22Rv1 (cell line): ENCODE measurements at regions not wholly inside any gene's neighbourhood (a gene's known extent, or its start where the extent isn't known, plus 50 kb on each side); places are given as distances from the start of the nearest gene placed in this dataset.

ENCODE experiments used
- ZFX ChIP-seq: fragments of 450-650 bp; IDR thresholded peaks from 2 replicates; pipeline ENCODE4 v1.6.1; 2017; ENCODE audit warnings: antibody characterized with exemption, borderline replicate concordance
- TF ChIP-seq, protein P1 (sequence below): fragments of 450-650 bp; IDR thresholded peaks from 2 replicates; pipeline ENCODE4 v1.5.1; 2017; ENCODE audit warnings: mild to moderate bottlenecking

DNA sequence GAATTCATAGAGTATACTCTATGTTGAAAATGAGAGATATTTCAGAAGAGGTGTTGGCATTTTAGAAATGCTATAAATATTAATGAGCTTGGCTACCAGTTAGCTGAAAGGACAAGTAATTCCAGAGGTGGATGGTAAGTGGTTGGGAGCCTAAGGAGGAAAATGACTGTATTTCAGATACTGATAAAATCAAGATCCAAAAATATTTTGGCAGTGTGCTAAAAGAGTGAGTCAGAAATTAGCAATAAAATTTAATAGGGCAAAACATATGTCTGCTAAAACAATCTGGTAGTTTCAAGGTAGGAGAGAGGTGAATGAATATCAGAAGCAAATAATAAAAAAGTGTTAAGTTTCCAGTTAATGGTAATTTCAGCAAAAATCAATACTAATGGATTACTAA lies 1287.9 kb downstream of the CDH8 start:
- TF ChIP-seq, protein P1, sequence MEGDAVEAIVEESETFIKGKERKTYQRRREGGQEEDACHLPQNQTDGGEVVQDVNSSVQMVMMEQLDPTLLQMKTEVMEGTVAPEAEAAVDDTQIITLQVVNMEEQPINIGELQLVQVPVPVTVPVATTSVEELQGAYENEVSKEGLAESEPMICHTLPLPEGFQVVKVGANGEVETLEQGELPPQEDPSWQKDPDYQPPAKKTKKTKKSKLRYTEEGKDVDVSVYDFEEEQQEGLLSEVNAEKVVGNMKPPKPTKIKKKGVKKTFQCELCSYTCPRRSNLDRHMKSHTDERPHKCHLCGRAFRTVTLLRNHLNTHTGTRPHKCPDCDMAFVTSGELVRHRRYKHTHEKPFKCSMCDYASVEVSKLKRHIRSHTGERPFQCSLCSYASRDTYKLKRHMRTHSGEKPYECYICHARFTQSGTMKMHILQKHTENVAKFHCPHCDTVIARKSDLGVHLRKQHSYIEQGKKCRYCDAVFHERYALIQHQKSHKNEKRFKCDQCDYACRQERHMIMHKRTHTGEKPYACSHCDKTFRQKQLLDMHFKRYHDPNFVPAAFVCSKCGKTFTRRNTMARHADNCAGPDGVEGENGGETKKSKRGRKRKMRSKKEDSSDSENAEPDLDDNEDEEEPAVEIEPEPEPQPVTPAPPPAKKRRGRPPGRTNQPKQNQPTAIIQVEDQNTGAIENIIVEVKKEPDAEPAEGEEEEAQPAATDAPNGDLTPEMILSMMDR: no peak
- no peak for TF ChIP-seq ZFX
